ENCODE measurements at regions not wholly inside any gene's neighbourhood (a gene's known extent, or its start where the extent isn't known, plus 50 kb on each side); places are given as distances from the start of the nearest gene placed in this dataset.
A peak's percentile ranks its signal among the peaks of the same experiment; 100 is the strongest.
"Not testable (repeated sequence)": the region's sequence is repeated elsewhere in the genome, so short reads cannot be mapped to it uniquely, and the experiment has no call there.

GRCh38 chr1:101588677-101589076, 351.9 kb downstream of the S1PR1 start:
- no peak for DNase-seq

GRCh38 chr1:101592845-101593244, 356.0 kb downstream of the S1PR1 start:
- peak; percentile 33 for DNase-seq

- DNase-seq: no peak
Measured at GRCh38 chr1:101595881-101596374, 359.1 kb downstream of the S1PR1 start.

GRCh38 chr1:101600615-101601014, 363.8 kb downstream of the S1PR1 start:
- DNase-seq: not testable (repeated sequence)

GRCh38 chr1:101603726-101604125, 366.9 kb downstream of the S1PR1 start:
- no peak for DNase-seq

- no peak for DNase-seq
Measured at GRCh38 chr1:101605878-101606277, 369.1 kb downstream of the S1PR1 start.

- DNase-seq: no peak
Measured at GRCh38 chr1:101613546-101613945, 376.7 kb downstream of the S1PR1 start.

GRCh38 chr1:101618900-101619299, 377.8 kb downstream of the OLFM3 start:
- DNase-seq: no peak

- no peak for DNase-seq
Measured at GRCh38 chr1:101632548-101633272, 364.0 kb downstream of the OLFM3 start.

- DNase-seq: no peak
Measured at GRCh38 chr1:101645810-101646209, 350.9 kb downstream of the OLFM3 start.

GRCh38 chr1:101652484-101652883, 344.2 kb downstream of the OLFM3 start:
- DNase-seq: no peak

GRCh38 chr1:101653482-101653946, 343.2 kb downstream of the OLFM3 start:
- no peak for DNase-seq

GRCh38 chr1:101664726-101665125, 332.0 kb downstream of the OLFM3 start:
- DNase-seq: no peak

GRCh38 chr1:101667761-101668160, 329.0 kb downstream of the OLFM3 start:
- DNase-seq: no peak

- no peak for DNase-seq
Measured at GRCh38 chr1:101683136-101683535, 313.6 kb downstream of the OLFM3 start.

GRCh38 chr1:101683561-101683960, 313.2 kb downstream of the OLFM3 start:
- no peak for DNase-seq

GRCh38 chr1:101697072-101697471, 299.7 kb downstream of the OLFM3 start:
- DNase-seq: no peak

- no peak for DNase-seq
Measured at GRCh38 chr1:101698681-101699080, 298.0 kb downstream of the OLFM3 start.

GRCh38 chr1:101704895-101705294, 291.8 kb downstream of the OLFM3 start:
- DNase-seq: no peak

- no peak for DNase-seq
Measured at GRCh38 chr1:101706366-101706765, 290.4 kb downstream of the OLFM3 start.

- DNase-seq: no peak
Measured at GRCh38 chr1:101709721-101710120, 287.0 kb downstream of the OLFM3 start.

- no peak for DNase-seq
Measured at GRCh38 chr1:101713760-101714159, 283.0 kb downstream of the OLFM3 start.

- no peak for DNase-seq
Measured at GRCh38 chr1:101723415-101723814, 273.3 kb downstream of the OLFM3 start.

- no peak for DNase-seq
Measured at GRCh38 chr1:101728029-101728428, 268.7 kb downstream of the OLFM3 start.

- DNase-seq: no peak
Measured at GRCh38 chr1:101730559-101730958, 266.2 kb downstream of the OLFM3 start.

Data from NCI-H774 (cell line).